ENCODE measurements at regions not wholly inside any gene's neighbourhood (a gene's known extent, or its start where the extent isn't known, plus 50 kb on each side); places are given as distances from the start of the nearest gene placed in this dataset.
A peak's percentile ranks its signal among the peaks of the same experiment; 100 is the strongest.
"Not testable (repeated sequence)": the region's sequence is repeated elsewhere in the genome, so short reads cannot be mapped to it uniquely, and the experiment has no call there.

GRCh38 chr7:94706996-94707740 lies 51.2 kb upstream of the SGCE start:
- no peak for DNase-seq

GRCh38 chr7:94710256-94710655 lies 54.3 kb upstream of the SGCE start:
- peak; percentile 10 for DNase-seq

GRCh38 chr7:94722360-94722759 lies 66.4 kb upstream of the SGCE start:
- not testable (repeated sequence) for DNase-seq

GRCh38 chr7:94728893-94729292 lies 73.0 kb upstream of the SGCE start:
- not testable (repeated sequence) for DNase-seq

GRCh38 chr7:94738071-94738470 lies 82.1 kb upstream of the SGCE start:
- DNase-seq, result no peak

- no peak for DNase-seq
Observed at GRCh38 chr7:94739180-94739579, 83.2 kb upstream of the SGCE start.

- no peak for DNase-seq
Observed at GRCh38 chr7:94740509-94740908, 84.6 kb upstream of the SGCE start.

- DNase-seq, result no peak
Observed at GRCh38 chr7:94741179-94741578, 85.2 kb upstream of the SGCE start.

GRCh38 chr7:94748376-94748775 lies 92.4 kb upstream of the SGCE start:
- DNase-seq, result no peak

- DNase-seq, result no peak
Observed at GRCh38 chr7:94760446-94761100, 104.6 kb upstream of the SGCE start.

GRCh38 chr7:94761451-94761850 lies 105.5 kb upstream of the SGCE start:
- no peak for DNase-seq

GRCh38 chr7:94763268-94763667 lies 107.3 kb upstream of the SGCE start:
- peak; percentile 78 for DNase-seq

- DNase-seq, result no peak
Observed at GRCh38 chr7:94769724-94770123, 113.8 kb upstream of the SGCE start.

- DNase-seq, result no peak
Observed at GRCh38 chr7:94778711-94779459, 123.0 kb upstream of the SGCE start.

- DNase-seq, result no peak
Observed at GRCh38 chr7:94779861-94780260, 123.9 kb upstream of the SGCE start.

GRCh38 chr7:94781236-94781635 lies 125.3 kb upstream of the SGCE start:
- DNase-seq, result no peak

GRCh38 chr7:94782777-94783176 lies 124.6 kb upstream of the PPP1R9A start:
- no peak for DNase-seq

- no peak for DNase-seq
Observed at GRCh38 chr7:94787285-94787684, 120.1 kb upstream of the PPP1R9A start.

- DNase-seq, result not testable (repeated sequence)
Observed at GRCh38 chr7:94788378-94788777, 119.0 kb upstream of the PPP1R9A start.

GRCh38 chr7:94792241-94792640 lies 115.2 kb upstream of the PPP1R9A start:
- DNase-seq, result no peak

GRCh38 chr7:94797404-94797803 lies 110.0 kb upstream of the PPP1R9A start:
- not testable (repeated sequence) for DNase-seq

GRCh38 chr7:94803821-94804220 lies 103.6 kb upstream of the PPP1R9A start:
- DNase-seq, result no peak

GRCh38 chr7:94808673-94809072 lies 98.7 kb upstream of the PPP1R9A start:
- DNase-seq, result peak; percentile 76

GRCh38 chr7:94810496-94810895 lies 96.9 kb upstream of the PPP1R9A start:
- peak; percentile 6 for DNase-seq
